K562 (cell line): ENCODE measurements at regions not wholly inside any gene's neighbourhood (a gene's known extent, or its start where the extent isn't known, plus 50 kb on each side); places are given as distances from the start of the nearest gene placed in this dataset.

Source experiments
- CHD2 ChIP-seq: IDR thresholded peaks from 2 replicates; pipeline ENCODE4 v1.6.1; 2011; ENCODE audit warnings: low read depth, low read length
- HMBOX1 ChIP-seq: sonication (generic); IDR thresholded peaks from 2 replicates; pipeline ENCODE4 v1.6.1; 2016
- NELFE ChIP-seq: IDR thresholded peaks from 2 replicates; pipeline ENCODE4 v1.6.1; 2011; ENCODE audit warnings: mild to moderate bottlenecking; ENCODE audit not compliant: insufficient read depth, insufficient read length
- PHF21A ChIP-seq: fragments of 450-650 bp; IDR thresholded peaks from 2 replicates; pipeline ENCODE4 v1.6.1; 2017; ENCODE audit warnings: low read depth, borderline replicate concordance
- PML ChIP-seq: IDR thresholded peaks from 2 replicates; pipeline ENCODE4 v1.6.1; 2012; ENCODE audit warnings: low read length, inconsistent platforms
- RCOR1 ChIP-seq, 2 experiments: IDR thresholded peaks; 2 replicates each; pipeline ENCODE4 v1.6.1; 2012; ENCODE audit warnings: low read depth in 2 of 2, low read length in 2 of 2, borderline replicate concordance in 1 of 2, improper control_type of control experiment in 1 of 2
- RERE ChIP-seq: sonication (generic); formaldehyde crosslinking; IDR thresholded peaks from 2 replicates; pipeline ENCODE4 v1.8.0; 2023; ENCODE audit warnings: missing genetic modification reagents, mild to moderate bottlenecking, borderline replicate concordance
- ZBED1 ChIP-seq: IDR thresholded peaks from 2 replicates; pipeline ENCODE4 v1.6.1; 2014
- ZEB2 ChIP-seq: fragments of 450-650 bp; IDR thresholded peaks from 2 replicates; pipeline ENCODE4 v1.6.1; 2016
- TF ChIP-seq, protein P1 (sequence below): sonication (generic); formaldehyde crosslinking; IDR thresholded peaks from 2 replicates; pipeline ENCODE4 v1.8.0; 2022; ENCODE audit warnings: mild to moderate bottlenecking, missing genetic modification reagents
- TF ChIP-seq, protein P2 (sequence below): sonication (generic); formaldehyde crosslinking; IDR thresholded peaks from 2 replicates; pipeline ENCODE4 v1.8.1; 2023; ENCODE audit warnings: mild to moderate bottlenecking, missing genetic modification reagents, moderate library complexity

DNA sequence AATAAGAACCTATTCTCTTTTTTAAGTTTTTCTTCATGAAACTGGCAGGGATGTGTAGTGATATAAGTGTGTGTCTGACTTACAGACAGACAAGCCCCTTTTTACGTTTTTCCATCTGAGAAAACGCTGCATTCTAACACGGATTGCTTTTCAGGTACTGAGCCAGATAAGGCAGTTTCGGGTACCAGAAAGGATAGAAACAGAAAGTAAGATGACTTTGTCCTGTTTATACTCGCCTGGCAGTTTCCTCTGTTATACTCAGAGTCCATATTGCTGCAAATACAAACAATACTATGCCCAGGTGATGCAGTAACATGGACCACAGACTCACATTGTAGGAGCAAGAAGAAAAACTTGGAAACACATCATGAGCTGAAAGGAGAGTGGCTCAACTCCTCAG lies 2320.6 kb upstream of the AGA start (continued):
- TF ChIP-seq RERE (CRISPR knock-in tag) (no peak), PML (no peak), RCOR1 (IDR thresholded peaks at IDR 0.05; ENCODE audit: borderline replicate concordance in 1 of 2, low read depth in 2 of 2, low read length in 2 of 2) (no peak), CHD2 (no peak), ZBED1 (no peak), NELFE (no peak), HMBOX1 (no peak), PHF21A (no peak), ZEB2 (no peak)
- TF ChIP-seq, protein P1, sequence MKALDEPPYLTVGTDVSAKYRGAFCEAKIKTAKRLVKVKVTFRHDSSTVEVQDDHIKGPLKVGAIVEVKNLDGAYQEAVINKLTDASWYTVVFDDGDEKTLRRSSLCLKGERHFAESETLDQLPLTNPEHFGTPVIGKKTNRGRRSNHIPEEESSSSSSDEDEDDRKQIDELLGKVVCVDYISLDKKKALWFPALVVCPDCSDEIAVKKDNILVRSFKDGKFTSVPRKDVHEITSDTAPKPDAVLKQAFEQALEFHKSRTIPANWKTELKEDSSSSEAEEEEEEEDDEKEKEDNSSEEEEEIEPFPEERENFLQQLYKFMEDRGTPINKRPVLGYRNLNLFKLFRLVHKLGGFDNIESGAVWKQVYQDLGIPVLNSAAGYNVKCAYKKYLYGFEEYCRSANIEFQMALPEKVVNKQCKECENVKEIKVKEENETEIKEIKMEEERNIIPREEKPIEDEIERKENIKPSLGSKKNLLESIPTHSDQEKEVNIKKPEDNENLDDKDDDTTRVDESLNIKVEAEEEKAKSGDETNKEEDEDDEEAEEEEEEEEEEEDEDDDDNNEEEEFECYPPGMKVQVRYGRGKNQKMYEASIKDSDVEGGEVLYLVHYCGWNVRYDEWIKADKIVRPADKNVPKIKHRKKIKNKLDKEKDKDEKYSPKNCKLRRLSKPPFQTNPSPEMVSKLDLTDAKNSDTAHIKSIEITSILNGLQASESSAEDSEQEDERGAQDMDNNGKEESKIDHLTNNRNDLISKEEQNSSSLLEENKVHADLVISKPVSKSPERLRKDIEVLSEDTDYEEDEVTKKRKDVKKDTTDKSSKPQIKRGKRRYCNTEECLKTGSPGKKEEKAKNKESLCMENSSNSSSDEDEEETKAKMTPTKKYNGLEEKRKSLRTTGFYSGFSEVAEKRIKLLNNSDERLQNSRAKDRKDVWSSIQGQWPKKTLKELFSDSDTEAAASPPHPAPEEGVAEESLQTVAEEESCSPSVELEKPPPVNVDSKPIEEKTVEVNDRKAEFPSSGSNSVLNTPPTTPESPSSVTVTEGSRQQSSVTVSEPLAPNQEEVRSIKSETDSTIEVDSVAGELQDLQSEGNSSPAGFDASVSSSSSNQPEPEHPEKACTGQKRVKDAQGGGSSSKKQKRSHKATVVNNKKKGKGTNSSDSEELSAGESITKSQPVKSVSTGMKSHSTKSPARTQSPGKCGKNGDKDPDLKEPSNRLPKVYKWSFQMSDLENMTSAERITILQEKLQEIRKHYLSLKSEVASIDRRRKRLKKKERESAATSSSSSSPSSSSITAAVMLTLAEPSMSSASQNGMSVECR (CRISPR knock-in tag): no peak
- TF ChIP-seq, protein P2, sequence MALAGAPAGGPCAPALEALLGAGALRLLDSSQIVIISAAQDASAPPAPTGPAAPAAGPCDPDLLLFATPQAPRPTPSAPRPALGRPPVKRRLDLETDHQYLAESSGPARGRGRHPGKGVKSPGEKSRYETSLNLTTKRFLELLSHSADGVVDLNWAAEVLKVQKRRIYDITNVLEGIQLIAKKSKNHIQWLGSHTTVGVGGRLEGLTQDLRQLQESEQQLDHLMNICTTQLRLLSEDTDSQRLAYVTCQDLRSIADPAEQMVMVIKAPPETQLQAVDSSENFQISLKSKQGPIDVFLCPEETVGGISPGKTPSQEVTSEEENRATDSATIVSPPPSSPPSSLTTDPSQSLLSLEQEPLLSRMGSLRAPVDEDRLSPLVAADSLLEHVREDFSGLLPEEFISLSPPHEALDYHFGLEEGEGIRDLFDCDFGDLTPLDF (CRISPR knock-in tag): no peak
